Sigmoid colon (tissue), 6 donors: ENCODE measurements at regions not wholly inside any gene's neighbourhood (a gene's known extent, or its start where the extent isn't known, plus 50 kb on each side); places are given as distances from the start of the nearest gene placed in this dataset.
A peak's percentile ranks its signal among the peaks of the same experiment; 100 is the strongest.

Experiments
- DNase-seq: peaks from one replicate; pipeline ENCODE4 v3.0.0-alpha.2; 2019
- H3K27ac ChIP-seq, 4 donors: fragments of 200-600 bp; sonication (generic); one replicate each; pipeline ENCODE4 v1.5.1; 2016 to 2019; ENCODE audit warnings: mild to moderate bottlenecking in 1 of 4
- H3K27me3 ChIP-seq, 3 donors: fragments of 200-600 bp; sonication (generic); one replicate each; pipeline ENCODE4 v1.5.1; 2019; ENCODE audit warnings: mild to moderate bottlenecking in 1 of 3
- H3K36me3 ChIP-seq, 4 donors: fragments of 200-600 bp; sonication (generic); one replicate each; pipeline ENCODE4 v1.5.1; 2016 to 2019
- H3K4me1 ChIP-seq, 4 donors: fragments of 200-600 bp; sonication (generic); one replicate each; pipeline ENCODE4 v1.5.1; 2017 to 2019
- H3K4me3 ChIP-seq, 4 donors: fragments of 200-600 bp; sonication (generic); one replicate each; pipeline ENCODE4 v1.5.1; 2017 to 2019; ENCODE audit warnings: mild to moderate bottlenecking in 2 of 4, moderate library complexity in 1 of 4
- H3K9me3 ChIP-seq, 4 donors: fragments of 200-600 bp in 3 of 4; sonication (generic) in 3 of 4; one replicate each; pipeline versions ENCODE4 v1.5.1 to v1.6.1; 2013 to 2019
- EP300 ChIP-seq, 4 donors: sonication (generic); formaldehyde crosslinking; IDR thresholded peaks; one replicate each; pipeline ENCODE4 v1.6.1; 2017; ENCODE audit warnings: antibody characterized with exemption in 4 of 4
- POLR2A ChIP-seq, 2 donors: fragments of 450-650 bp; IDR thresholded peaks; one replicate each; pipeline ENCODE4 v1.6.1; 2016; ENCODE audit warnings: antibody characterized with exemption in 2 of 2, mild to moderate bottlenecking in 2 of 2, moderate library complexity in 2 of 2
- POLR2AphosphoS5 ChIP-seq, 4 donors: sonication (generic); formaldehyde crosslinking; IDR thresholded peaks; one replicate each; pipeline ENCODE4 v1.6.1; 2017; ENCODE audit warnings: antibody characterized with exemption in 4 of 4
- WGBS, 2 donors: extraction: QIAGEN DNeasy Blood & Tissue Kit; methylation state at CpG; one replicate each; pipeline ENCODE4 v1.1.7; 2013; 5-methylcytosine and 5-hydroxymethylcytosine counted together
- intact Hi-C: fragments of 100-400 bp; cut with DNase I; formaldehyde crosslinking; loops from one replicate; pipeline ENCODE4 v1.15.1; 2023
- TF ChIP-seq, protein P1 (sequence below), 4 experiments: fragments of 450-650 bp in 3 of 4; fragments of 200-600 bp in 1 of 4; IDR thresholded peaks; one replicate each; pipeline ENCODE4 v1.5.1; 2016 to 2019; ENCODE audit warnings: antibody characterized with exemption in 4 of 4, mild to moderate bottlenecking in 3 of 4, moderate library complexity in 2 of 4
- donor health status: healthy with polysubstance abuse.
- donor health status: healthy.

GRCh38 chr13:37929308-37929707, 59.7 kb upstream of the TRPC4 start:
- H3K4me1 ChIP-seq: peaks cover 0 to 25% (median 6%) of the 10 kb centered on the region in 4 donors
- TF ChIP-seq, protein P1, sequence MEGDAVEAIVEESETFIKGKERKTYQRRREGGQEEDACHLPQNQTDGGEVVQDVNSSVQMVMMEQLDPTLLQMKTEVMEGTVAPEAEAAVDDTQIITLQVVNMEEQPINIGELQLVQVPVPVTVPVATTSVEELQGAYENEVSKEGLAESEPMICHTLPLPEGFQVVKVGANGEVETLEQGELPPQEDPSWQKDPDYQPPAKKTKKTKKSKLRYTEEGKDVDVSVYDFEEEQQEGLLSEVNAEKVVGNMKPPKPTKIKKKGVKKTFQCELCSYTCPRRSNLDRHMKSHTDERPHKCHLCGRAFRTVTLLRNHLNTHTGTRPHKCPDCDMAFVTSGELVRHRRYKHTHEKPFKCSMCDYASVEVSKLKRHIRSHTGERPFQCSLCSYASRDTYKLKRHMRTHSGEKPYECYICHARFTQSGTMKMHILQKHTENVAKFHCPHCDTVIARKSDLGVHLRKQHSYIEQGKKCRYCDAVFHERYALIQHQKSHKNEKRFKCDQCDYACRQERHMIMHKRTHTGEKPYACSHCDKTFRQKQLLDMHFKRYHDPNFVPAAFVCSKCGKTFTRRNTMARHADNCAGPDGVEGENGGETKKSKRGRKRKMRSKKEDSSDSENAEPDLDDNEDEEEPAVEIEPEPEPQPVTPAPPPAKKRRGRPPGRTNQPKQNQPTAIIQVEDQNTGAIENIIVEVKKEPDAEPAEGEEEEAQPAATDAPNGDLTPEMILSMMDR (IDR thresholded peaks at IDR 0.05): no peak
- TF ChIP-seq POLR2AphosphoS5 (IDR thresholded peaks at IDR 0.05) (no peak), POLR2A (IDR thresholded peaks at IDR 0.05) (no peak)
- 73 to 76% methylated on average over 4 of the region's 4 CpGs for WGBS, 2 donors
- no peak overlapping the region for H3K4me3 ChIP-seq
- H3K9me3 ChIP-seq: no peaks in the 10 kb centered on the region
- H3K36me3 ChIP-seq: no peaks in the 10 kb centered on the region
- no peak for DNase-seq
- no peaks in the 10 kb centered on the region for H3K27me3 ChIP-seq
- H3K27ac ChIP-seq: no peak overlapping the region
- intact Hi-C loops: loop anchor here (10.0 kb wide), 1 partner anchor 145 kb away; no protein-coding TSS in a partner anchor

DNA sequence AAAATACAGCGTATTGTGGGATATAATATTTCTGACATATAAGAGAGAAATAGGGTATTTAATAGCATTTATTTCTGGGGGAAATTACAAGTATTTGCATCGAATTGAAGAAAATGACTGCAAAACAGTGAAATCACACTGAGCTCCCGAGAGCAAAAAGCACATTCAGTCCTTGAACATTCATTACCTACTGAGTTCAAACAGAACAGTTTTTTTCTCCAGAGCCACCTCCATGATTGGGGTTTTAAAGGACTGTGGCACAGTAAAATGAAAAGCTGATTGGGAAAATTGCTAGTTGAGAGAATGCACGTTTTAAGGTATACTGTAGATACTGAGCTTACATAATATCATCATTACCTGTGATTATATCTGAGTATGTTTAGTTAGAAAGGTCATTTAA, 58.0 kb upstream of the TRPC4 start:
- peaks cover 0 to 26% (median 6%) of the 10 kb centered on the region in 4 donors for H3K4me1 ChIP-seq
- H3K4me3 ChIP-seq: no peak overlapping the region
- DNase-seq: no peak
- WGBS, 2 donors: 65 to 72% methylated on average over 4 of the region's 4 CpGs
- H3K9me3 ChIP-seq: no peaks in the 10 kb centered on the region
- no peaks in the 10 kb centered on the region for H3K27me3 ChIP-seq
- intact Hi-C loops: loop anchor here (10.0 kb wide), 1 partner anchor 143 kb away; no protein-coding TSS in a partner anchor
- no peaks in the 10 kb centered on the region for H3K36me3 ChIP-seq
- H3K27ac ChIP-seq: no peak overlapping the region
- TF ChIP-seq, protein P1 (IDR thresholded peaks at IDR 0.05): no peak

GRCh38 chr13:37925878-37926473, 56.4 kb upstream of the TRPC4 start:
- Histone ChIP-seq H3K27me3 (no peaks in the 10 kb centered on the region), H3K27ac (peak overlapping the region in 3 of 4 donors; percentile 64 to 74 (median 72)), H3K4me1 (peaks cover 0 to 26% (median 6%) of the 10 kb centered on the region in 4 donors), H3K9me3 (no peaks in the 10 kb centered on the region), H3K36me3 (no peaks in the 10 kb centered on the region), H3K4me3 (peak overlapping the region in 2 of 4 donors; percentile 16 to 18)
- intact Hi-C loops: loop anchor here (10.0 kb wide), 1 partner anchor 141 kb away; no protein-coding TSS in a partner anchor
- no peak for DNase-seq
- 77 to 85% methylated on average over 7 of the region's 7 CpGs for WGBS, 2 donors
- TF ChIP-seq, protein P1 (IDR thresholded peaks at IDR 0.05): no peak
- TF ChIP-seq POLR2A (IDR thresholded peaks at IDR 0.05): no peak
- peak; percentile 43 to 88 (median 74) for TF ChIP-seq POLR2AphosphoS5 (IDR thresholded peaks at IDR 0.05)
- peak in 1 of 4 donors; percentile 58 for TF ChIP-seq EP300 (IDR thresholded peaks at IDR 0.05)

- no peak for TF ChIP-seq POLR2A (IDR thresholded peaks at IDR 0.05)
- no peak for TF ChIP-seq EP300 (IDR thresholded peaks at IDR 0.05)
- TF ChIP-seq POLR2AphosphoS5 (IDR thresholded peaks at IDR 0.05): no peak
- TF ChIP-seq, protein P1 (IDR thresholded peaks at IDR 0.05): no peak
- H3K36me3 ChIP-seq: no peaks in the 10 kb centered on the region
- H3K27me3 ChIP-seq: no peaks in the 10 kb centered on the region
- H3K9me3 ChIP-seq: no peaks in the 10 kb centered on the region
- intact Hi-C loops: loop anchor here (10.0 kb wide), 1 partner anchor 138 kb away; no protein-coding TSS in a partner anchor
- no peak for DNase-seq
- no peak overlapping the region for H3K27ac ChIP-seq
- peaks cover 0 to 37% (median 12%) of the 10 kb centered on the region in 4 donors for H3K4me1 ChIP-seq
- no peak overlapping the region for H3K4me3 ChIP-seq
These were observed 53.7 kb upstream of the TRPC4 start for GRCh38 chr13:37923236-37923635.
